Heart right ventricle (tissue), 16 donors: ENCODE measurements at regions not wholly inside any gene's neighbourhood (a gene's known extent, or its start where the extent isn't known, plus 50 kb on each side); places are given as distances from the start of the nearest gene placed in this dataset.
A peak's percentile ranks its signal among the peaks of the same experiment; 100 is the strongest.

Experiments
- ATAC-seq, 8 donors: fragments of 200-7000 bp; cut with Tn5 transposase; one replicate each; pipeline ENCODE4 v1.9.1; 2020; ENCODE audit warnings: mild to moderate bottlenecking in 8 of 8, moderate library complexity in 8 of 8, moderate number of reproducible peaks in 1 of 8
- DNase-seq, 2 donors: peaks; one replicate each; pipeline ENCODE4 v3.0.0-alpha.2; 2020
- H3K27ac ChIP-seq, 10 donors: fragments of 200-600 bp; sonication (generic) in 2 of 10; one replicate each; pipeline versions ENCODE4 v1.5.0 to v1.8.0; 2020 to 2022; ENCODE audit warnings: mild to moderate bottlenecking in 3 of 10
- H3K27me3 ChIP-seq, 7 donors: fragments of 200-600 bp; one replicate each; pipeline ENCODE4 v1.8.0; 2021 to 2022; ENCODE audit warnings: mild to moderate bottlenecking in 2 of 7
- H3K36me3 ChIP-seq, 9 donors: fragments of 200-600 bp; sonication (generic) in 1 of 9; one replicate each; pipeline versions ENCODE4 v1.5.0 to v1.8.0; 2020 to 2022; ENCODE audit warnings: mild to moderate bottlenecking in 2 of 9
- H3K4me1 ChIP-seq, 9 donors: fragments of 200-600 bp; sonication (generic) in 1 of 9; one replicate each; pipeline versions ENCODE4 v1.5.0 to v1.8.0; 2020 to 2022; ENCODE audit warnings: mild to moderate bottlenecking in 4 of 9
- H3K4me3 ChIP-seq, 10 donors: fragments of 200-600 bp; sonication (generic) in 2 of 10; one replicate each; pipeline versions ENCODE4 v1.5.0 to v1.8.0; 2020 to 2022; ENCODE audit warnings: mild to moderate bottlenecking in 7 of 10, moderate library complexity in 2 of 10
- H3K9me3 ChIP-seq, 11 donors: fragments of 200-600 bp in 10 of 11; sonication (generic) in 2 of 11; one replicate each; pipeline versions ENCODE4 v1.5.0 to v1.8.0; 2013 to 2022; ENCODE audit warnings: mild to moderate bottlenecking in 2 of 11, control low read depth in 1 of 11, moderate library complexity in 1 of 11
- CTCF ChIP-seq, 9 donors: fragments of 200-600 bp; sonication (generic) in 2 of 9; IDR thresholded peaks; one replicate each; pipeline versions ENCODE4 v1.5.0 to v1.8.0; 2021 to 2022; ENCODE audit warnings: antibody characterized with exemption in 9 of 9, mild to moderate bottlenecking in 5 of 9, moderate library complexity in 1 of 9
- WGBS, 2 donors: extraction: QIAGEN DNeasy Blood & Tissue Kit; methylation state at CpG; one replicate each; pipeline ENCODE4 v1.1.7; 2013; ENCODE audit warnings: inconsistent platforms in 1 of 2; 5-methylcytosine and 5-hydroxymethylcytosine counted together
- intact Hi-C, 10 donors: fragments of 100-400 bp; cut with DNase I; formaldehyde crosslinking; loops; one replicate each; pipeline versions ENCODE4 v1.11.1 to v1.14.2; 2022
- donor health status: Arrhythmogenic right ventricular cardiomyopathy.
- donor health status: ischemic (EF 13 %, LVEDD 7.1; RV severe dilation, severe dysfunction).
- donor health status: healthy with polysubstance abuse.
- donor health status: DM: no; HTN: yes; CAD: no.
- donor health status: DM: no; HTN: no; CAD: no.
- donor health status: ischemic (EF 25% LVEDD 6.9; RV normal size, moderate dysfunction).
- donor health status: ischemic (EF 25% LVEDD 5.7; RV mildly dilated, moderate dysfunction).
- donor health status: healthy.
- donor health status: DM: yes; HTN: yes; CAD: no.
- donor health status: Ischemic cardiomyopathy.
- donor health status: ischemic (EF 35%, LVEDD 5.7; RV mildly dilated, moderate dysfunction).
- donor health status: nonischemic (EF 11% LVEDD 7.7; RV severe dilation, severe dysfunction).
- donor health status: DM: yes; HTN: yes; CAD: no.
- donor health status: PGD.
- donor health status: ischemic (EF 29% LVEDD 5.4; RV normal size, mild dysfunction).
- donor health status: nonischemic (EF 23%, LVEDD 6.1; RV moderate dilation, normal function).

GRCh38 chr12:59839514-59839913, 243.7 kb downstream of the SLC16A7 start:
- no peak for TF ChIP-seq CTCF (IDR thresholded peaks at IDR 0.05)
- Histone ChIP-seq H3K4me3 (no peak overlapping the region), H3K4me1 (no peaks in the 10 kb centered on the region), H3K36me3 (no peaks in the 10 kb centered on the region), H3K27ac (no peak overlapping the region), H3K27me3 (no peaks in the 10 kb centered on the region), H3K9me3 (no peaks in the 10 kb centered on the region)
- DNase-seq = no peak
- intact Hi-C loops = loop anchor here in 6 of 10 donors (10.0 kb wide), 3 partner anchors 395 to 435 kb away; no protein-coding TSS in a partner anchor
- ATAC-seq = peak in 1 of 8 donors; percentile 33
- WGBS, 2 donors = 54 to 57% methylated on average over 1 of the region's 1 CpG

GRCh38 chr12:59843260-59843843, 247.5 kb downstream of the SLC16A7 start:
- no peaks in the 10 kb centered on the region for H3K4me1 ChIP-seq
- H3K4me3 ChIP-seq = no peak overlapping the region
- intact Hi-C loops = no loop called here
- ATAC-seq (no peak), DNase-seq (no peak)
- TF ChIP-seq CTCF (IDR thresholded peaks at IDR 0.05) = no peak
- no peaks in the 10 kb centered on the region for H3K9me3 ChIP-seq
- H3K36me3 ChIP-seq = no peaks in the 10 kb centered on the region
- WGBS, 2 donors = 76 to 79% methylated on average over 3 of the region's 3 CpGs
- H3K27ac ChIP-seq = no peak overlapping the region
- H3K27me3 ChIP-seq = no peaks in the 10 kb centered on the region

GRCh38 chr12:59844750-59845149, 248.9 kb downstream of the SLC16A7 start:
- no peaks in the 10 kb centered on the region for H3K36me3 ChIP-seq
- intact Hi-C loops = no loop called here
- H3K4me3 ChIP-seq = no peak overlapping the region
- no peak for TF ChIP-seq CTCF (IDR thresholded peaks at IDR 0.05)
- H3K4me1 ChIP-seq = no peaks in the 10 kb centered on the region
- DNase-seq (no peak), ATAC-seq (no peak)
- no peaks in the 10 kb centered on the region for H3K27me3 ChIP-seq
- no peak overlapping the region for H3K27ac ChIP-seq
- no peaks in the 10 kb centered on the region for H3K9me3 ChIP-seq

GRCh38 chr12:59845293-59845692, 249.5 kb downstream of the SLC16A7 start:
- TF ChIP-seq CTCF (IDR thresholded peaks at IDR 0.05) = no peak
- no peaks in the 10 kb centered on the region for H3K36me3 ChIP-seq
- H3K27ac ChIP-seq = no peak overlapping the region
- H3K4me3 ChIP-seq = no peak overlapping the region
- intact Hi-C loops = no loop called here
- ATAC-seq = no peak
- 95 to 100% methylated on average over 1 of the region's 1 CpG for WGBS, 2 donors
- H3K9me3 ChIP-seq = no peaks in the 10 kb centered on the region
- no peaks in the 10 kb centered on the region for H3K4me1 ChIP-seq
- H3K27me3 ChIP-seq = no peaks in the 10 kb centered on the region
- no peak for DNase-seq
